Ammon's horn (tissue), 1 donor: ENCODE measurements at regions not wholly inside any gene's neighbourhood (a gene's known extent, or its start where the extent isn't known, plus 50 kb on each side); places are given as distances from the start of the nearest gene placed in this dataset.
A peak's percentile ranks its signal among the peaks of the same experiment; 100 is the strongest.

Experiments used
- DNase-seq: peaks from one replicate; pipeline ENCODE4 v3.0.0-alpha.2; 2016; ENCODE audit warnings: low spot score

DNA sequence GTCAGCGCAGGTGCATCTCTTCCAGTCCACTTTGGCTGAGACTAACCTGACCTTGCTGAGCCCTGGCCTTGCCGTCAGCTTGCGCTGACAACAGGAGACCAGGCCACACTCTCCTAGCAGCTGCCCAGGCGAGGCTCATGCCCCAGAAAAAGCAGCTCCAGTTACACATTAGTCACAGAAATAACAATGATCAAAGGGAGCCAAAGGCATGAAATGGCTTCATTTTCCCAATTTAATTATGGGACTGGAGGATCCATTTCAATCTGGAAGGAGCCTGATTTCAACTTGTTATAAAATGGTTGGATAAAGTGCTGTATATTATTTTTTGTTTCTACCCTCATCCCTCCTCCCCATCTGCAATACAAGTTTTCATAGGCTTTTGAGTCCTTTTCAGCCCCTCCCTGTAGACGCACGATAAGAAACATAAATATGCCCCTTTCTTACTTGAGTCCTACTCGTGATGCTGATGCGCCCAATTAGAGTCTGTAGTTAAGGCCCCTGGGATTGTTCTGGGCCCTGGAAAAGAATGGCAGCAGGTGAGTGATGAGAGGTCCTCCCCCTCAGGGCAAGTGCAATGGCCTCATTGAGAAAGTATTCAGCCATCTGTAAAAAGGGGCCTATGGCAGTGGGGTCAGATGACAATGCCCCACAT is 376.0 kb downstream of the C12orf75 start:
- DNase-seq: no peak

DNA sequence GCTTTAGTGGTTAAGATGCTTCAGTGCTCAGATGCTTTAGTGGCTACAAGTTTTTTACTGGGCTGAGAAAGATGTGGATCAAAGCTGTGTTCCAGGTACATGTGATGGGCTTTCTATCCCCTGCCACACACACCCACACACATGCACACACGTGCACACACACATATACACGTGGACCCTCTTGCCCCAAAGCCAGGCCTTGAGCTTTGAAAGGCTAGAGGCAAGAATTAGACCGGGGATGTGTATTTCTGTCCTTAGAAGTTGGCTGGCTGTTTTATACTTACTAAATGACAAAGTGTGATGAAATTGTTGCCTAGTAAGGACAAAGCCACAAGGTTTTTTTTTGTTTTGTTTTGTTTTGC is 376.5 kb downstream of the C12orf75 start:
- DNase-seq: no peak

DNA sequence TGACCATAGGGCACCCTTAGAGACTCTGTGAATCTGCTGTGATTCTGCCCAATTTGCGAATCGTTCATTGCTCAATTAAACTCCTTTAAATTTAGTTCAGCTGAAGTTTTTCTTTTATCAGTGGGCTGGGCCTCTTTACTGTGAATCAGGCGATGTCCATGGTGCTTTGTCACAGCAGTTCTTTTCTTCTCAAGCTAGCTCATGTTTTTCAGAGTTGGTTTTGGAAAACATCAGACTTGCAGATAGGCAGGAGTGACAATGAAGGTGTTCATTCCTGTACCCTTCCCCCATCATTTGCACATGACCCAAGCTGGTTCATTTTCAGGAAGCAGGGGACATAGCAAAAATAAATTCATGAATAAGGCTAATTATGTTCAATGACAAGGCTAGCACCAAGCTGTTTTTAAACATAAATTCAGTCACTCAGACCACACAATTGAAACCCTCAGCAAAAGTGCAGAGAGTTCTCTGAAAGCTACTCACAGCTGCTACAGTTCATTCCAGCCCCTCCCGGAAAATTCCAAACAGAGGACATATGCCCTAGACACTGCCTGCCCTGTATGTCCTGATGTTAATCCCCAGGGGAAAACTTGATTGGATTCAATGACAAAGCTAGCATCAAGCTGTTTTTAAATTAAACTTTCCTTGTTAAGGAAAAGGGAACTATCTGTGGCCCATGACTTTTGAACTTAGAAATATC is 383.3 kb downstream of the C12orf75 start:
- no peak for DNase-seq

DNA sequence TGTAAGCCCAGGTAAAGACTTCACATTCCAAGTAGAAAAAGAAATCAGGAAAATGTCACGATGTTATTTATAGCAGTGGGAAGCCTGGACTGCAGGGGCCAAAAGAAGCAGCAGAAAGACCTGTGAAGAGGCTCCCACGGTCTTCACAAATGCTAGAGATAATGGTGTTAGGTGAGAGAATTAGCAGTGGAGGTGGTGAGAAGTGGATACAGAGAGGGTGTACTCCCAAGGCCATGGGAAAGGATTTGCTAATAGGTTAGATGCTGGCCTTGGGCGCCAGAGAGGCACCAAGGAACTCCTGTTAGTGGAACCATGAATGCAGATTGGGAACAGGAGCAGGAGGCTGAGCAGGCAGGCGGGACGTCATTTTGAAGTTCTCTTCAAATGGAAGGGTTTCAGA is 386.1 kb downstream of the C12orf75 start:
- no peak for DNase-seq

DNA sequence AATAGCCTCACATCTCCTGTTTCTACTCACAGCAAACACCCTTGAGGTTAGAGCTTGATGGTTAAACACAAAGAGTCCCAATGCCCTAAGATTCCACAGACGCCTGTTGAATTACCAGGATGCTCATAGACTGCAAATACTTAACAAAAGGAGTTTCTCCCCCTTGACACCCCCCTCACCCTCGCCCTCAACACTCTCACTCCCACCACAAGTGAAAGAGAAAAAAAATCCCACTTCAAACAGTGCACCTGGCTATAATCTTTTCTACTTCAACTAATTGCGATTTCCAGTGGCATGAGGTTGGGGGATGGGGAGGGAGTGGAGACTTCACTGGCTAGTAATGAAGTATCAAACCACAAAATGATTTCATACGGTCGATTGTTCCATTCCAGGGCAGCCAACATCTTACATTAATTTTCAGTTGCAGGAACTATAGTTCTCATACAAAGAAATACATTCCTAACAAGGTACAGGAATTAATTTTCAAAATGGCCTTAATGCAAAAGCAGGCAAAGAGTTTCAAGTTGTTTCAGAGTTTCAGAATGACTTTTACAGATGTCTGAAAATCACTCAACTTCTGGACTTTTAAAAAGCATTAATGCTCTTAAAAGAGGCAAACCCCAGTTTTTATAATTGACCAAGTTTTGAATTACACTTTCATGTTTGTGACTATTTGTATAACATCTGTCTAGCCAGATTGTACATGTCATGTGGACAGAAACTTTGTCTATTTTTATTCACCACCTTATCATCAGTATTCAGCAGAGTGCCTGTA is 390.7 kb downstream of the C12orf75 start:
- DNase-seq: no peak

- DNase-seq: no peak
Measured at GRCh38 chr12:105721891-105722290, 391.4 kb downstream of the C12orf75 start.

DNA sequence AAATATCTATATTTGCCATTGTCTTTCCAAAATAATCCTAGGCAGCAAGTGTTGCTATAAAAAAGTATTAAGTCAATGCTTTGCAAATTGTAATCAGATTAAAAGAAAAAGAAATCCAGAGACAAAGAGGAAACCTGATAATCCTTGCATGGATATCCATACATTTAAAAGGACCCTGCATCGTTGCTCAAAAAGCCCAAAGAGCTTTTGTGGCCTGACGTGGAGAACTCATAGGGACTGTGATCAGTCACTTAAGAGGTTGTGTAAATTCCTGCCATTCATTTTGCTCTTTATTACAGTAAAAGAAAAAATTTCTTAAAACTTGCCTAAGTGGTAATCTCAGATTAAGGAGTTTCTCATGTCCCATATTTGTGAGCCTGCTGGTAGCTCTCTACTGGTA is 392.6 kb downstream of the C12orf75 start:
- no peak for DNase-seq

DNA sequence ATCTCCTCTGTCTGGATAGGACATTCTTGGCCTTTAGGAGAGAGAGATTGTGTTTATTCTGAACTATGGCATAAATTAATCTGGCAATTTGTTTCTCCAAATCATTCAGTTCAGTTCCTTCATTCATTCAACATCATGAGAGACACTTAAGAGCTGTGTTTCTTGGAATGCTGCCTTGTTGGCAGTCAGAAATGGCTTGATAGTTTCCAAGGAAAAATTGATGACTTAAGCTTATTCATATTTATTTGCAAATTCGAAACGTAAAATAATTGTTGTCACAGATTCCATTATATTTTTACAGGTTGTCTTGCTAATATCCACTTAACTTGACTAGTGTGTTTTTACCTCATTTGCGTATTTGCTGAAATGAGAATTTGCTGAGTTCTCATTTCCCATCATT is 393.0 kb downstream of the C12orf75 start:
- DNase-seq: no peak

GRCh38 chr12:105724641-105725040 is 394.1 kb downstream of the C12orf75 start:
- peak; percentile 83 for DNase-seq

GRCh38 chr12:105725054-105725453 is 394.6 kb downstream of the C12orf75 start:
- DNase-seq: no peak

DNA sequence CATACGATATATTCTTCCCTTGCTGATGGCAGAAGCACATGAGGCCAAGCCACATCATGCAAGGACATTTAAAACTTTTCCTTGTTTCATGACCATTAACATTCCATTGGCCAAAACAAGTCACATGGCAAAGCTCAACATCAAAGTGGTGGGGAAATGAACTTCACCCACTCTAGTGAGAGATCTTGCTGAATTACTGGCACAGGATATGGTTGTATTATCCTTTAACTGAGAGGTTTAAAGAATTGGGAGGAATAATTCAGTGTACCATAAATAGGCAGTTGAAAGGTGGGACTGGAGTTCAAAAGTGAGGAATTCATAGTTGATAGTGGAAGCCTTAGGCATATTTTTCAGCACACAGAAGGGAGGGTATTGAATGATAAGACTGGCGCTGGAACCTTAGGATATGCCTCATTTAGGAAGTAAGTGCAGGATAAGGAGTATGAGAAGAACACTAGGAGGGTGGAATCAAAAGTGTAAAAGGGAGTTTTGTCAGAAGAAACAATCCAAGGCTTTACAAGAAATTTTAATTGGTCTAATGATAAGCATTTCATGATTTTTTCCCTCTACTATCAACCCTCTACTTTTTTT is 398.8 kb downstream of the C12orf75 start:
- DNase-seq: no peak

- no peak for DNase-seq
Measured at GRCh38 chr12:105729926-105730325, 399.4 kb downstream of the C12orf75 start.

DNA sequence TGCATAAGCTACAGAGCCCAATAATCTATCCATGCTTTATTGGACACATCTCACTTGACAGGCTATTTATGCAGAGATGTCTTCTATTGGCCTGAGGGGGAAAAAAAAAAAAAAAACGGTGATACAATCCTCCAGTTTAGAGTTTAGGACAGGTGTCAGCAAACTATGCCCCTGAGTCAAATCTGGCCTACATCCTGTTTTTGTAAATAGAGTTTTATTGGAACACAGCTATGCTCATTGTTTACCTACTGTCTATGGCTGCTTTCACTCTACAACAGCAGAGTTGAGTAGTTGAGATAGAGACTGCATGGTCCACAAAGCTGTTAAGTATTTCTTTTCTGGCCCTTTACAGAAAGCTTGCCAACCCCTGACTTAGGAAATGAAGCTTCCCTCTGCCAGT is 403.1 kb downstream of the C12orf75 start:
- no peak for DNase-seq

DNA sequence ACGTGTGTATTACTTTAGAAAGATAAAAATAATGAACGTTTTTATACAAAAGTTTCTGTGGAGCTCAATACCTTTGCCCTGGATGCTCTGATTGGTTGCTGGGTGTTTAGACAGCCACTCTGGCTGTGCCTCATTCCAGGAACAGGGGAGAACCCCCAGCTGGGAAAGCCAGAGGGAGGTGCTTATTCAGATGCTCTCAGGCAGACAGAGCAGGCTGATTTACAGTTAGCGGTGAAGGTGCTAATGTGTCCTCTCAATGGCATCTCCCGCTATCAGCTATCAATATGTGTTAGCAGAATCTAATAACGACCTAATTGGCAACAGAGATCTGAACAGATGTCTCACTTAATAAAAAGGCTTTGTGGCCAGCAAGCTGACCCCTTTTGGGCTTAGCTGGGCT is 402.3 kb downstream of the NUAK1 start:
- no peak for DNase-seq

DNA sequence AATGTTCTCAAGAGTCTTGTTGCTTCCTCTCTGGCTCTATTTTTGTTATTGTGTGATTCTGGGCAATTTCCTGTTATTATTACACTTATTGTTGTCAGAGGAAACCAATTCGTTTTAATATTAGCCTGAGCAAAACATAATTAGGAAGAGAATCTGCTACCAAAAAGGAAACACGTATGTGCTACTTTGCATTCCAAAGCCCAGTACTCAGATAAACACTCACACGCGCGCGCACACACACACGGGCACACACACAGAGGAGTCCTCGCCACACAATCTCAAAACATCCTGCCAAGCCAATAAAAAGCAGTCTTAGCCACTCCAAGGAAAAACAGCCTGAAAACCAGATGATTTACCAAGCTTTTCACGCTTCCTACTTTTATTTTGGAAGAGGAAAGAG is 400.7 kb downstream of the NUAK1 start:
- no peak for DNase-seq

GRCh38 chr12:105740369-105740768 is 398.4 kb downstream of the NUAK1 start:
- peak; percentile 11 for DNase-seq

GRCh38 chr12:105740970-105741725 is 397.6 kb downstream of the NUAK1 start:
- peak; percentile 75 for DNase-seq

- DNase-seq: peak; percentile 15
Measured at GRCh38 chr12:105741786-105742566, 396.8 kb downstream of the NUAK1 start.

DNA sequence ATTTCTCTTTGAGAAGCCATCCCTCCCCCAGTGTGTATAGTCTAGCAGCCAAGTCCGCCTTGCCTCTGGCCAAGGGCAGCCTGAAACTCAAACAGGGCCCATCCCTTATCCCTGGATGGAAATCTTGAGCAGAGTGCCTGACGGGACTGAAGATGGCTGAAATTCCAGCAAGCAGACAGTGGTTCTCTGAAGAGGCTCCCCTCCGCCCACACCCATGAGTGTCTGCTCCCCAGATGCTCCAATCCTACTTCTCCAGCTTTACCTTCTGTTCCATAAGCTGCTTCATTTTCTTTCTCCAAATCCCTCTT is 396.2 kb downstream of the NUAK1 start:
- DNase-seq: no peak

GRCh38 chr12:105744371-105745058 is 394.2 kb downstream of the NUAK1 start:
- no peak for DNase-seq

GRCh38 chr12:105745811-105746210 is 392.9 kb downstream of the NUAK1 start:
- DNase-seq: no peak
